ENCODE measurements at regions not wholly inside any gene's neighbourhood (a gene's known extent, or its start where the extent isn't known, plus 50 kb on each side); places are given as distances from the start of the nearest gene placed in this dataset.

DNA sequence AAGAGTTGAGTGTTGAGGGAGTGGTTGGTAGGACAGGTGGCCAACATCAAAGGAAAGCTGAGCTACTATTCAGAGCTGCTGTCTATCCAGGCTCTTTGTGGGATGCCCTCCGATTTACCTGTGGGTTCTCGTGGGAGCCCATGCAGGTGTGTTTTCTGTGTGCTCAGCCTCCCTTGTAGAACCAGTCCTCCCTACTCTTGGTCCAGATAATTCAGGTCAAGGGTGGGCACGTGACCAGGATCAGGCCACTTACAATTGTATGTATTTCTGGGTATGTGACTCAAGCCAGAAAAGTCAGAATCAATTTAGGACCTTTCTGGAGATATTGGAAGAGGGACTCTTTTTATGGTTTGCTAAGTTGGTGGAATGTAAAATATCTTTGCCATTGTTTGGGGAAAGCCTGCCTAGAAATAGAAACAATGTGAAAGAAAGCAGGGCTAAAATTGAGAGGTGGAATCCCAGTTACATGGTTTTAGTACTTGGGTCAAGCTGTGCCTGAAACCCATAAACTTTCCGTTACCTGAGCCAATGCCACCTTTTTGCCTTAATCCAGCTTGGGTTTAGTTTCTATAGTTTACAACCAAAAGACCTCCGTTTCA is 93.2 kb downstream of the PDCL3 start:
- no peak for DNase-seq

DNA sequence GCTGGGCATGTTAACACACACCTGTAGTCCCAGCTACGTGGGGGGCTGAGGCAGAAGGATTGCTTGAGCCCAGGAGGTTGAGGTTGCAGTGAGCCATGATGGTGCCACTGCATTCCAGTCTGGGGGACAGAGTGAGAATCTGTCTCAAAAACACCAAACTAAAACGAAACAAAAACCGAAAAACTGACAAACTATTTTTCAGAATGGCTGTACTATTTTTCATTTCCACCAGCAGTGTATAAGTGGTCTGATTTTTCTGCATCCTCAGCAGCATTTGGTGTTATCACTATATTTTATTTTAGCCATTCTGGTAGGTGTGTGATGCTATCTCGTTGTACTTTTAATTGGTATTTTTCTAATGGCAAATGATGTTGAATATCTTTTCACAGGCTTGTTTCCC is 95.2 kb downstream of the PDCL3 start:
- ATAC-seq (ENCODE audit: insufficient read depth, low FRiP score) (no peak), DNase-seq (no peak)
- H3K27me3 ChIP-seq (ENCODE audit: control insufficient read depth in 3 of 3, insufficient read depth in 3 of 3, low read length in 2 of 3) = no peaks in the 10 kb centered on the region
- TF ChIP-seq CTCF (IDR thresholded peaks at IDR 0.05; ENCODE audit: control extremely low read depth, extremely low read depth) = no peak
- no peaks in the 10 kb centered on the region for H3K9me3 ChIP-seq (ENCODE audit: control insufficient read depth in 4 of 4, insufficient read depth in 3 of 4, low read length in 3 of 4)
- no peaks in the 10 kb centered on the region for H3K4me1 ChIP-seq (ENCODE audit: control insufficient read depth in 5 of 5, insufficient read depth in 5 of 5, low read length in 5 of 5)
- 90 to 94% methylated on average over 4 of the region's 4 CpGs for WGBS, 2 donors
- no peak overlapping the region for H3K4me3 ChIP-seq
- no peak overlapping the region for H3K27ac ChIP-seq (ENCODE audit: low read depth in 1 of 2, low read length in 1 of 2)
- no peak overlapping the region for H3K9ac ChIP-seq (ENCODE audit: insufficient read depth in 1 of 2, low read length in 2 of 2)
- no peaks in the 10 kb centered on the region for H3K36me3 ChIP-seq (ENCODE audit: control insufficient read depth in 4 of 4, insufficient read depth in 4 of 4, low read length in 4 of 4)

More for the DNA sequence above, 93.2 kb downstream of the PDCL3 start:
- H3K27ac ChIP-seq (ENCODE audit: low read depth in 1 of 2, low read length in 1 of 2) = no peak overlapping the region
- no peaks in the 10 kb centered on the region for H3K36me3 ChIP-seq (ENCODE audit: control insufficient read depth in 4 of 4, insufficient read depth in 4 of 4, low read length in 4 of 4)
- H3K4me3 ChIP-seq = no peak overlapping the region
- H3K27me3 ChIP-seq (ENCODE audit: control insufficient read depth in 3 of 3, insufficient read depth in 3 of 3, low read length in 2 of 3) = no peaks in the 10 kb centered on the region
- H3K9me3 ChIP-seq (ENCODE audit: control insufficient read depth in 4 of 4, insufficient read depth in 3 of 4, low read length in 3 of 4) = no peaks in the 10 kb centered on the region
- no peak overlapping the region for H3K9ac ChIP-seq (ENCODE audit: insufficient read depth in 1 of 2, low read length in 2 of 2)
- TF ChIP-seq CTCF (IDR thresholded peaks at IDR 0.05; ENCODE audit: control extremely low read depth, extremely low read depth) = no peak
- no peaks in the 10 kb centered on the region for H3K4me1 ChIP-seq (ENCODE audit: control insufficient read depth in 5 of 5, insufficient read depth in 5 of 5, low read length in 5 of 5)
- whole genome bisulfite sequencing, 2 donors = 73 to 91% methylated on average over 5 of the region's 5 CpGs
- ATAC-seq (ENCODE audit: insufficient read depth, low FRiP score) = no peak

GRCh38 chr2:100660851-100661584 is 98.2 kb downstream of the PDCL3 start:
- Histone ChIP-seq H3K4me3 (no peak overlapping the region), H3K36me3 (ENCODE audit: control insufficient read depth in 4 of 4, insufficient read depth in 4 of 4, low read length in 4 of 4) (no peaks in the 10 kb centered on the region), H3K27me3 (ENCODE audit: control insufficient read depth in 3 of 3, insufficient read depth in 3 of 3, low read length in 2 of 3) (no peaks in the 10 kb centered on the region), H3K4me1 (ENCODE audit: control insufficient read depth in 5 of 5, insufficient read depth in 5 of 5, low read length in 5 of 5) (no peaks in the 10 kb centered on the region), H3K9me3 (ENCODE audit: control insufficient read depth in 4 of 4, insufficient read depth in 3 of 4, low read length in 3 of 4) (peaks cover 0 to 2% (median 0%) of the 10 kb centered on the region in 4 donors), H3K27ac (ENCODE audit: low read depth in 1 of 2, low read length in 1 of 2) (no peak overlapping the region), H3K9ac (ENCODE audit: insufficient read depth in 1 of 2, low read length in 2 of 2) (no peak overlapping the region)
- no peak for TF ChIP-seq CTCF (IDR thresholded peaks at IDR 0.05; ENCODE audit: control extremely low read depth, extremely low read depth)
- WGBS, 2 donors = 86 to 87% methylated on average over 12 of the region's 12 CpGs
- DNase-seq = peak in 1 of 3 donors; percentile 18
- ATAC-seq (ENCODE audit: insufficient read depth, low FRiP score) = no peak

Data from lung (tissue), 11 donors.